GM12872 (cell line): ENCODE measurements at regions not wholly inside any gene's neighbourhood (a gene's known extent, or its start where the extent isn't known, plus 50 kb on each side); places are given as distances from the start of the nearest gene placed in this dataset.

Source experiments
- CTCF ChIP-seq: IDR thresholded peaks from 3 replicates; pipeline ENCODE4 v1.5.1; 2011; ENCODE audit warnings: low read depth, mild to moderate bottlenecking, low read length, moderate library complexity; ENCODE audit not compliant: insufficient read depth

GRCh38 chr6:4598384-4598995, 177.7 kb upstream of the CDYL start:
- TF ChIP-seq CTCF: no peak

- no peak for TF ChIP-seq CTCF
Measured at GRCh38 chr6:4593951-4594350, 182.3 kb upstream of the CDYL start.

GRCh38 chr6:4592026-4592425, 184.2 kb upstream of the CDYL start:
- TF ChIP-seq CTCF: no peak

- TF ChIP-seq CTCF: no peak
Measured at GRCh38 chr6:4591218-4591617, 185.0 kb upstream of the CDYL start.

GRCh38 chr6:4589295-4589694, 186.9 kb upstream of the CDYL start:
- no peak for TF ChIP-seq CTCF

- TF ChIP-seq CTCF: no peak
Measured at GRCh38 chr6:4588581-4588980, 187.6 kb upstream of the CDYL start.

GRCh38 chr6:4588163-4588562, 188.0 kb upstream of the CDYL start:
- TF ChIP-seq CTCF: no peak
